RWPE1 (cell line): ENCODE measurements at regions not wholly inside any gene's neighbourhood (a gene's known extent, or its start where the extent isn't known, plus 50 kb on each side); places are given as distances from the start of the nearest gene placed in this dataset.

Source experiments
- CTCF ChIA-PET: fragments of 350-600 bp; sonication (Branson Sonifier 250); formaldehyde crosslinking; extraction: SDS; loops from one replicate; lab custom pipeline; 2021; lab: Yijun Ruan, JAX
- POLR2A ChIA-PET: fragments of 400-600 bp; formaldehyde crosslinking; extraction: SDS; loops from one replicate; lab custom pipeline; 2020; ENCODE audit warnings: antibody characterized with exemption; ENCODE audit not compliant: low non-redundant PET; lab: Yijun Ruan, JAX
- DNase-seq: peaks from one replicate; pipeline ENCODE4 v3.0.0; 2012; ENCODE audit warnings: low spot score
- H3K27ac ChIP-seq: fragments of 450-650 bp; 2 replicates; pipeline ENCODE4 v1.5.1; 2017
- TF ChIP-seq, protein P1 (sequence below): fragments of 450-650 bp; conservative IDR thresholded peaks from 2 replicates; pipeline ENCODE4 v1.5.1; 2017; ENCODE audit warnings: low read depth, mild to moderate bottlenecking

DNA sequence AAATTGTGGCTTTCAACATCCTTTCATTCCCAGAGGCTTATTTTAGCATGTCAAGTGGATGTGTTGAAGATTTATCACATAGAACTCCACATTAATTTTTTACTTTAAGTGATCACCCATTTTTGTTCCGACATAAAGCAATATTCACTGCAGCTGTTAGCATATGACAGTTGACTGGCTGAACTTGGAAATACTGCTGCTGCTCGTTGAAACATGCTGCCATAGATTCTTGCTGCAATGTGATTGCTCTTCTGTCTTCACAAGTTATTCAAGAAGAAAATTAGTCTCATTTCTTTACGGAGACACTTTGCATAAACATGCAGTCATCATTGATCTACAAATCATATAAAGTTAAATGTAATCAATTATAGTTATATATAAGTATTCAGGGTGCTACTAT lies 248.4 kb downstream of the SAMD5 start:
- CTCF ChIA-PET: no interaction called here
- POLR2A ChIA-PET: no interaction called here
- H3K27ac ChIP-seq: no peak overlapping the region
- no peak for DNase-seq
- TF ChIP-seq, protein P1, sequence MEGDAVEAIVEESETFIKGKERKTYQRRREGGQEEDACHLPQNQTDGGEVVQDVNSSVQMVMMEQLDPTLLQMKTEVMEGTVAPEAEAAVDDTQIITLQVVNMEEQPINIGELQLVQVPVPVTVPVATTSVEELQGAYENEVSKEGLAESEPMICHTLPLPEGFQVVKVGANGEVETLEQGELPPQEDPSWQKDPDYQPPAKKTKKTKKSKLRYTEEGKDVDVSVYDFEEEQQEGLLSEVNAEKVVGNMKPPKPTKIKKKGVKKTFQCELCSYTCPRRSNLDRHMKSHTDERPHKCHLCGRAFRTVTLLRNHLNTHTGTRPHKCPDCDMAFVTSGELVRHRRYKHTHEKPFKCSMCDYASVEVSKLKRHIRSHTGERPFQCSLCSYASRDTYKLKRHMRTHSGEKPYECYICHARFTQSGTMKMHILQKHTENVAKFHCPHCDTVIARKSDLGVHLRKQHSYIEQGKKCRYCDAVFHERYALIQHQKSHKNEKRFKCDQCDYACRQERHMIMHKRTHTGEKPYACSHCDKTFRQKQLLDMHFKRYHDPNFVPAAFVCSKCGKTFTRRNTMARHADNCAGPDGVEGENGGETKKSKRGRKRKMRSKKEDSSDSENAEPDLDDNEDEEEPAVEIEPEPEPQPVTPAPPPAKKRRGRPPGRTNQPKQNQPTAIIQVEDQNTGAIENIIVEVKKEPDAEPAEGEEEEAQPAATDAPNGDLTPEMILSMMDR: no peak

DNA sequence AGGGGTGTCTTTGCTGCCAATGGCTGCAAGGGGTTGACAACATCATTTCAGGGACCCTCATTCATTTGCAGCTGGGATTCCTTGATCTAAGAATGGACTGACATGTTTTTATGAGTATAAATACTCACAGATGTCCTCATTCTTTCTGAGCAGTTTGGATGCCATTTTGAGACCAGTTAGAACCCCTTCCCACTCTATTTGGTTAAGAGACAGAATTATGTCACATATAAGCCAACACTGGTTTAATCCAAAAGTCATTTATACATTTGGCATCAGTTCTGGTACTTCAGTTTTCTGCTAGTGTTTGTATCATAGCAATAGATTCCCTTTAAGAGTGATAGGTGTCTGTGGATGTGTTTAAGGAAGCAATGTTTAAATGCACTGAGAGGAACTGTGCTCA lies 248.8 kb downstream of the SAMD5 start:
- no peak overlapping the region for H3K27ac ChIP-seq
- DNase-seq: no peak
- ChIA-PET CTCF (no interaction called here), POLR2A (no interaction called here)
- TF ChIP-seq, protein P1: no peak

DNA sequence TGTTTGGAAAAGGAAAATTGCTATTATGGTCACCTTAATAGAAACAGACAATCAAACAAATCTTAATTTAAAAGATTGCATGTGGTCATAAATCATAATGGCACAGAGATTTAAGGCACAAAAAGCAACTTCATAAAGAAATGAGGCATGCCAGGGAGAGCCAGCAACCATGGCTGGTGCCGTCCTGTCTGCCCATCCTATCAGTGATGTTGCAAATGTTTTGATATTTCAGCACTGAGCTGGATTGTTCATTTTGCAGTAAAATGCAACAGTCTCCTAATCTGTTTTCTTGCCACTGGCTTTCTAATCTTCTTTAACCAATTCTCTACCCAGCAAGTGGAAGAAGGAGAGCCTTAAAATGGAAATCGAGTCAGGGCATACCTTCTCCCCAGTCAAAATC lies 249.8 kb downstream of the SAMD5 start:
- no peak overlapping the region for H3K27ac ChIP-seq
- TF ChIP-seq, protein P1: no peak
- CTCF ChIA-PET: no interaction called here
- no peak for DNase-seq
- POLR2A ChIA-PET: no interaction called here

DNA sequence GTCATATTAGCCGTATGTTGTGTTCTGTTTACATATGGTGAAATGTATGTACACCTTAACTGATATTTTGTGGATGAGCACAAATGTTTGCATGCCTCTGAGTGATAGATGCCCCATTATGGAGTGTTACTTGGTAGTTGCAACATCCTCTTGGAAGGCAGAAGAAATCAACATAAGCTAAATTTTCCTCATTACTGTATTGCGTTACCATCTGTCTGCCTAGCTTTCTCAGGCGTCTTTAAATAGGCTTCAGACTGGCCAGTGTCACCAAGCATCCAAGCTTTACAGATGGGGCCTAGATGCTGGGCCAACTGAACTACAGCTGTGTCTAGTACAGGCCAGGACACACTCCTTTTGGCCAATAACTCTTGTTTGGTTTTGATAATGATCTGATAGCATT lies 250.6 kb downstream of the SAMD5 start:
- no peak overlapping the region for H3K27ac ChIP-seq
- DNase-seq: no peak
- TF ChIP-seq, protein P1: no peak
- CTCF ChIA-PET: interaction anchor here (0.7 kb wide), 1 partner anchor 96 kb away, joined by 3 read pairs; no protein-coding TSS in a partner anchor
- POLR2A ChIA-PET: no interaction called here

DNA sequence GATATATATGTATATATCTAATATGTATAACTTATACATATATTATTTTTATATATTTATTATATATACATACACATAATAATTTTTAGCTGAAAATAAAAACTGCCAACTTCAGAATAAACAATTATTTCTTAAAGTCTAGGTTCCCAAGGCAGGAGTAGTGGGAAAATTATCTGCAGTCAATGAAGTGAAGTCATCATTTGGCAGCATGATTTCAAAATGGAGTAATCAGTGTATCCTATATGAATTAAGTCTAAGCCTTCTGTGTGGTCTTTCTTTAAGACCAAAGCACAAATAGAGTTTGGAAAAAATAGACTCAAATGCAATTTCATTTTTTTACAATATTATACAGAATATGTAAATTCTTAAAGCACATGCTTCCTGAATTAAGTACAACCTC lies 251.0 kb downstream of the SAMD5 start:
- ChIA-PET POLR2A (no interaction called here), CTCF (interaction anchor here (0.7 kb wide), 1 partner anchor 97 kb away, joined by 3 read pairs; no protein-coding TSS in a partner anchor)
- TF ChIP-seq, protein P1: no peak
- no peak for DNase-seq
- no peak overlapping the region for H3K27ac ChIP-seq

DNA sequence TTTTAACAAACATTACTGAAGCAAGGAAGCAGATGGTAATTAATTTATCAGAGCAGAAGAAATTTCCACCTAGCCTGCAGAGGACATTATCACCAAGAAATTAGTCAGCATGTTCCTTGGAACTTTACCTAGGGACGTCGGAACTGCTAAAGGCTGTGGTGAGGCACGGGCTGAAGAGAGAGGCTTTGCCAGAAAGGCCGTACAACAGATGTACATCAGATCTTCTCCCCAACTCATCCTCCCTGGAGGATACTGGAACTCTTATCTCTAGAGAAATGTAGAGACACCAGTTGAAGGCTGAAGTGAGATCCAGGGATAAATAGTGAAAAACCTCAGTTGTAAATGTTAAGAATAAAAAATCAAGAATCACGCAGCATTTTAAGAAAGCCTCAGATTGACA lies 257.1 kb downstream of the SAMD5 start:
- TF ChIP-seq, protein P1: no peak
- POLR2A ChIA-PET: no interaction called here

More for the DNA sequence above, 257.1 kb downstream of the SAMD5 start:
- CTCF ChIA-PET: no interaction called here
- no peak for DNase-seq
- no peak overlapping the region for H3K27ac ChIP-seq
